ENCODE measurements at regions not wholly inside any gene's neighbourhood (a gene's known extent, or its start where the extent isn't known, plus 50 kb on each side); places are given as distances from the start of the nearest gene placed in this dataset.

GRCh38 chr2:12313445-12314126 lies 403.1 kb upstream of the TRIB2 start:
- Histone ChIP-seq H3K36me3 (ENCODE audit: insufficient read depth, low read length) (no peaks in the 10 kb centered on the region), H3K9ac (ENCODE audit: low read depth, low read length) (no peak overlapping the region), H3K4me1 (ENCODE audit: insufficient read depth, low read length) (peaks cover 9% of the 10 kb centered on the region), H3K9me3 (ENCODE audit: control insufficient read depth, insufficient read depth, low read length) (no peaks in the 10 kb centered on the region)

- H3K9me3 ChIP-seq (ENCODE audit: control insufficient read depth, insufficient read depth, low read length) = no peaks in the 10 kb centered on the region
- H3K36me3 ChIP-seq (ENCODE audit: insufficient read depth, low read length) = no peaks in the 10 kb centered on the region
- H3K9ac ChIP-seq (ENCODE audit: low read depth, low read length) = no peak overlapping the region
- peaks cover 10% of the 10 kb centered on the region for H3K4me1 ChIP-seq (ENCODE audit: insufficient read depth, low read length)
These were observed 402.5 kb upstream of the TRIB2 start for GRCh38 chr2:12314127-12314760.

DNA sequence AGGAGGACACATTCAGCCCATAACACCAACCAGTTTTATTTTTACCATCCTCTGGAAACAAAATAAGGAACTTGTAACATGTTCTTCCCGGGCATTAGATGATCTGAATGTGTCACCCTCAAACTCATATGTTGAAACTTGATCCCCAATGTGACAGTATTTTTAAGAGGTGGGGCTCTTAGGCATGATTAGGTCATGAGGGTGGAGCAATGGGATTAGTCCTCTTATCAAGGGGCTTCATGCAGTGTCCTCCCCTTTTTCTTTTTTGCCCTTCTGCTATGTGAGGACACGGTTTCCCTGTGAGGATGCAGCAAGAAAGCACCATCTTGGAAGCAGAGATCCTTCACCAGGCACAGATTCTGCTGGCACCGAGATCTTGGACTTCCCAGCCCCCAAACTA lies 401.5 kb upstream of the TRIB2 start:
- Histone ChIP-seq H3K9ac (ENCODE audit: low read depth, low read length) (no peak overlapping the region), H3K9me3 (ENCODE audit: control insufficient read depth, insufficient read depth, low read length) (no peaks in the 10 kb centered on the region), H3K4me1 (ENCODE audit: insufficient read depth, low read length) (peaks cover 10% of the 10 kb centered on the region), H3K36me3 (ENCODE audit: insufficient read depth, low read length) (no peaks in the 10 kb centered on the region)

GRCh38 chr2:12316476-12316875 lies 400.3 kb upstream of the TRIB2 start:
- Histone ChIP-seq H3K36me3 (ENCODE audit: insufficient read depth, low read length) (no peaks in the 10 kb centered on the region), H3K9me3 (ENCODE audit: control insufficient read depth, insufficient read depth, low read length) (no peaks in the 10 kb centered on the region), H3K4me1 (ENCODE audit: insufficient read depth, low read length) (peaks cover 16% of the 10 kb centered on the region), H3K9ac (ENCODE audit: low read depth, low read length) (no peak overlapping the region)

DNA sequence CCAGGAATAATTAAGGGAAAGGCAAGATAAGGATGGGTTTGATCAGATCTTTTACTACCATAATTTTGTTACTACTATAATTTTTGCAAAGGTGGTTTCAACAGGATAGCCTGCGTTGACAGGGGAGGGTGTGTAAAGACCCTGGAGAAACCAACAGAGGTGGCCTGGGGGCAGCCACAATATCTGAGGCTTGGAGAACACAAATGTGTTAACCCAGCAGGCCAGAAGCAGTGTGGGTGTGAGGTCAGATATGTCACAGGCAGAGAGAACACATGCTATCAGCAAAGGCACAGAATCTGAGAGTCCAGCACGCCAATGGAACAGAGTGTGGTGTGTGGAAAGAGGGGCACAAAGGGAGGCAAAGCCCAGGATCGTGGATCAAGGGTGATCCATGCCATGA lies 399.4 kb upstream of the TRIB2 start:
- peaks cover 17% of the 10 kb centered on the region for H3K4me1 ChIP-seq (ENCODE audit: insufficient read depth, low read length)
- no peak overlapping the region for H3K9ac ChIP-seq (ENCODE audit: low read depth, low read length)
- H3K9me3 ChIP-seq (ENCODE audit: control insufficient read depth, insufficient read depth, low read length) = no peaks in the 10 kb centered on the region
- H3K36me3 ChIP-seq (ENCODE audit: insufficient read depth, low read length) = no peaks in the 10 kb centered on the region

GRCh38 chr2:12317814-12318426 lies 398.8 kb upstream of the TRIB2 start:
- peaks cover 17% of the 10 kb centered on the region for H3K4me1 ChIP-seq (ENCODE audit: insufficient read depth, low read length)
- no peaks in the 10 kb centered on the region for H3K9me3 ChIP-seq (ENCODE audit: control insufficient read depth, insufficient read depth, low read length)
- H3K36me3 ChIP-seq (ENCODE audit: insufficient read depth, low read length) = no peaks in the 10 kb centered on the region
- no peak overlapping the region for H3K9ac ChIP-seq (ENCODE audit: low read depth, low read length)

DNA sequence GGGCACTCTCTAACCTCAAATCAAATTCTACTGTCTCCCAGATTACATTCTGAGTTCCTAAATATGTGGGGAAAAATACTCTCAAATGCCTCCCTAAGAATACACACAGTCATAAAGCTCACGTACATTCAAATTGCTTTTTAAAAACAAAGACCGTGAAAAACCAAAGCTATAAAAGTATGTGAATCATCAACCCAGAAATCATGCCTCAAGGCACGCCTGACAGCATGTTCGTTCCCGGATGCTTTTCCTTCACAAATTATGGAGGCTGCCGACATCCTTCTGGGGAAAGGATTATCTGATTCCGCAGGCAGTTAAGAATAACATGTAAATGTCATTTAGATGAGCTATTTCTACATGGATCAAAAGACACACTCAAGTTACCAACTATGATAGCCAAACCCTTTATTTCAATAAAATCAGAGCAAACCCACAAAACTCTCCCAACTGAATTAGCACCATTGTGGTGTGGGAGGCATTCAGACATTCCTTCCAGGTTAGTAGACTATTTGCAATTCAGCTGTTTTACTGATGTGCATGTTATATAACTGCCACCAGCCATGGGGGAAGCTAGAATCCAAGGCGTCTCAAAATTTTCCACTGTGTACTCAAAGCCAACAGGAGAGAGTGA lies 398.2 kb upstream of the TRIB2 start:
- Histone ChIP-seq H3K9ac (ENCODE audit: low read depth, low read length) (no peak overlapping the region), H3K9me3 (ENCODE audit: control insufficient read depth, insufficient read depth, low read length) (no peaks in the 10 kb centered on the region), H3K36me3 (ENCODE audit: insufficient read depth, low read length) (no peaks in the 10 kb centered on the region), H3K4me1 (ENCODE audit: insufficient read depth, low read length) (peaks cover 17% of the 10 kb centered on the region)

- no peak overlapping the region for H3K9ac ChIP-seq (ENCODE audit: low read depth, low read length)
- no peaks in the 10 kb centered on the region for H3K36me3 ChIP-seq (ENCODE audit: insufficient read depth, low read length)
- no peaks in the 10 kb centered on the region for H3K9me3 ChIP-seq (ENCODE audit: control insufficient read depth, insufficient read depth, low read length)
These were observed 396.6 kb upstream of the TRIB2 start for GRCh38 chr2:12320027-12320734.

DNA sequence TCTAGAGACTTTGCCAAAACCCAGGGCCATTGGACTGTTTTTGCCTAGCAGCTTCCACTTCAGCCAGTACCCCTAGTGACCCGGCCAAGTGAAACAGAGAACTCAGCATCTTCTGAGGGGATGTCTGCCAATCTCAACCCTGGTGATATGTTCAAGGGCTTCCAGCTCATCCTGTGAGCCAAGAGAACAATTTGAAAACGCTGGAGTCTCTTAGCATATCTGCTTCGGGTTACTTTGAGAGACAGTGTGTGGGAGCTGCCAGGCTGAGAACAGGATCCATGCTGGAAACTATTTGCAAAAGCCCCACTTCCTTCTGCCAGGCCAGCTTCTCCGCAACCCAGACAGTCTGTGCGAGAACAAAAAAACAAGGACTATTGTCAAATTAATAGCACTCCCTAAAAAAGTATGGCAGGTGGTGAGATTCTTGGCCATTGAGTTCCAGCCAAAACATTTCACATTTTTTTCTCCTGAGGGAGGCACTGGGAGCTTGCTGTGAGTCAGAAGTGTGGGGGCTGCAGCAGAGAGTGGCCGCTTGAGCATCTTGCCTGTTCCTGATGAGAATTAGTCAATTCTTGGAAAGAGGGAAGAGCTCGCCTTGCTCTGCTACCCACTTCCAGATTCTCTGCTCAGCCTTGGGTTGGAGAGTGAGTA lies 395.6 kb upstream of the TRIB2 start:
- no peak overlapping the region for H3K9ac ChIP-seq (ENCODE audit: low read depth, low read length)
- H3K4me1 ChIP-seq (ENCODE audit: insufficient read depth, low read length) = peaks cover 11% of the 10 kb centered on the region

More at GRCh38 chr2:12320027-12320734, 396.6 kb upstream of the TRIB2 start:
- H3K4me1 ChIP-seq (ENCODE audit: insufficient read depth, low read length) = peaks cover 11% of the 10 kb centered on the region

DNA sequence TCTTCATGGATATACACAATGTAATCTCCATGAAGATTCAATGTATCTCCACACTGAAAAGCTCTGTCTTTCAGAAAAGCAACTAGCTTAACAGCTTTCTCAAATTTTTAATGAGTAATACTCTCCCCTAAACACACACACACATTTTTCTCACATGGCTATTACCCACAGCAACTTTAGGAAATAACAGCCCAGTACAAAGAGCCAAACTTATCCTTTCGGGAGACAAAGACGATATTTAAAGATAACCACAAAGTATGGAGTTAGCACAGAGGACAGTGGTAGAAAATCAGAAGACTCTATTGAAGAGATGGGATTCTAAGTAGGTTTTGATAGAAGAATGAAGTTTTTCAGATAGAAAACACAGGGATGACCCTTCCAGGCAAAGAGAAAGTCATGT lies 394.9 kb upstream of the TRIB2 start:
- H3K4me1 ChIP-seq (ENCODE audit: insufficient read depth, low read length) = peaks cover 11% of the 10 kb centered on the region
- no peaks in the 10 kb centered on the region for H3K36me3 ChIP-seq (ENCODE audit: insufficient read depth, low read length)
- no peak overlapping the region for H3K9ac ChIP-seq (ENCODE audit: low read depth, low read length)
- H3K9me3 ChIP-seq (ENCODE audit: control insufficient read depth, insufficient read depth, low read length) = no peaks in the 10 kb centered on the region

More for the DNA sequence above, 395.6 kb upstream of the TRIB2 start:
- no peaks in the 10 kb centered on the region for H3K9me3 ChIP-seq (ENCODE audit: control insufficient read depth, insufficient read depth, low read length)
- H3K36me3 ChIP-seq (ENCODE audit: insufficient read depth, low read length) = no peaks in the 10 kb centered on the region

- no peaks in the 10 kb centered on the region for H3K9me3 ChIP-seq (ENCODE audit: control insufficient read depth, insufficient read depth, low read length)
- no peak overlapping the region for H3K9ac ChIP-seq (ENCODE audit: low read depth, low read length)
- H3K4me1 ChIP-seq (ENCODE audit: insufficient read depth, low read length) = peaks cover 7% of the 10 kb centered on the region; the same call in 1 of the 2 replicates
- H3K36me3 ChIP-seq (ENCODE audit: insufficient read depth, low read length) = no peaks in the 10 kb centered on the region
These were observed 390.9 kb upstream of the TRIB2 start for GRCh38 chr2:12325806-12326205.

DNA sequence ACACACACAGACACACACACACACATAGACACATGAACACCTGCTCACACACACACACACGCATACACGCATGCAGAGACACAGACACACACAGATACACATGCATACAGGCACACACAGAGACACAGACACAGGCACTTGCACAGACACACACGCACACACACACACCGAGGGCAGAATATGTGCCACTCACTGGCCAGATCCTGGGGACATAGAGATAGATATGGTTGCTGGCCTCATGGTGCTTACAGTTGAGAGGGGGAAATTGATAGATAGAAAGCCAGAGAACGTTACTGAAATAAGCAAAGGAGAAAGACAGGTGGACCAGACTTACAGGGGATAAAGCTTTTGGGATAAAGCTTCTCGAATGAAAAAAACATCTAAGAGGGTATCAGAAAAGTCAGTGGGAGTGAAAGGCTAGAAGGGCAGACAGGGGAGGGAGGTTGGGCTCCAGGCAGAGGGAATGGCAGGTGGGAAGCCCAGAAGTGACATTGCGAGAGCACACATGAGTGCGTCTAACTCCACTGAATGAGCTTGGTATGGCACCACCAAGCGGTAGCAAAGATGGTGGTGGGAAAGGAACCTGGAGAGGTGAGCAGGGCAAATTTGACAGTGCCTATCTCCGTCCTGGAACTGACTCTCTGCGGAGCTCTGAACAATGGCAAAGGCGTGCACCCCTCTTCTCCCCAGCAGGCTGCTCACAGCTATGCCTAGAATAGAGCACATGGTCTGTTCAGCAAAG lies 390.1 kb upstream of the TRIB2 start:
- H3K9ac ChIP-seq (ENCODE audit: low read depth, low read length) = no peak overlapping the region

GRCh38 chr2:12330916-12331315 lies 385.8 kb upstream of the TRIB2 start:
- no peaks in the 10 kb centered on the region for H3K36me3 ChIP-seq (ENCODE audit: insufficient read depth, low read length)

More for the DNA sequence above, 390.1 kb upstream of the TRIB2 start:
- no peaks in the 10 kb centered on the region for H3K4me1 ChIP-seq (ENCODE audit: insufficient read depth, low read length)
- no peaks in the 10 kb centered on the region for H3K9me3 ChIP-seq (ENCODE audit: control insufficient read depth, insufficient read depth, low read length)
- H3K36me3 ChIP-seq (ENCODE audit: insufficient read depth, low read length) = no peaks in the 10 kb centered on the region

More at GRCh38 chr2:12330916-12331315, 385.8 kb upstream of the TRIB2 start:
- H3K9me3 ChIP-seq (ENCODE audit: control insufficient read depth, insufficient read depth, low read length) = no peaks in the 10 kb centered on the region; the same call in 1 of the 2 replicates
- H3K9ac ChIP-seq (ENCODE audit: low read depth, low read length) = no peak overlapping the region
- H3K4me1 ChIP-seq (ENCODE audit: insufficient read depth, low read length) = no peaks in the 10 kb centered on the region
